Loucy (cell line): ENCODE measurements at regions not wholly inside any gene's neighbourhood (a gene's known extent, or its start where the extent isn't known, plus 50 kb on each side); places are given as distances from the start of the nearest gene placed in this dataset.

Experiments used
- H2AFZ ChIP-seq: fragments of 200-600 bp; sonication (generic); 2 replicates; pipeline ENCODE4 v1.6.0; 2016; ENCODE audit warnings: antibody characterized with exemption, mild to moderate bottlenecking, low read length, moderate library complexity
- H3F3A ChIP-seq: fragments of 200-600 bp; 2 replicates; pipeline ENCODE4 v1.6.0; 2016; ENCODE audit warnings: antibody characterized with exemption, low read depth, mild to moderate bottlenecking
- H3K27me3 ChIP-seq: fragments of 200-600 bp; sonication (generic); 2 replicates; pipeline ENCODE4 v1.6.1; 2014; ENCODE audit warnings: low read length, mild to moderate bottlenecking; ENCODE audit not compliant: insufficient read depth, poor library complexity, severe bottlenecking
- H3K36me3 ChIP-seq: fragments of 200-600 bp; sonication (generic); 2 replicates; pipeline ENCODE4 v1.6.1; 2016; ENCODE audit warnings: low read length; ENCODE audit not compliant: insufficient read depth
- H3K4me1 ChIP-seq: fragments of 200-600 bp; sonication (generic); 2 replicates; pipeline ENCODE4 v1.5.1; 2014; ENCODE audit warnings: low read length, mild to moderate bottlenecking; ENCODE audit not compliant: insufficient read depth, poor library complexity, severe bottlenecking
- H3K4me2 ChIP-seq: fragments of 200-600 bp; sonication (generic); 2 replicates; pipeline ENCODE4 v1.6.0; 2014; ENCODE audit warnings: antibody characterized with exemption, low read length, low read depth, mild to moderate bottlenecking; ENCODE audit not compliant: poor library complexity, severe bottlenecking
- H3K4me3 ChIP-seq: fragments of 200-600 bp; sonication (generic); 2 replicates; pipeline ENCODE4 v1.5.1; 2014; ENCODE audit warnings: low read length, mild to moderate bottlenecking, mixed read lengths; ENCODE audit not compliant: poor library complexity, severe bottlenecking
- H3K79me2 ChIP-seq: fragments of 200-600 bp; sonication (generic); 2 replicates; pipeline ENCODE4 v1.6.1; 2014; ENCODE audit warnings: low read length; ENCODE audit not compliant: insufficient read depth
- H3K9ac ChIP-seq: fragments of 200-600 bp; sonication (generic); 2 replicates; pipeline ENCODE4 v1.6.0; 2014; ENCODE audit warnings: mild to moderate bottlenecking, low read depth, low read length, moderate library complexity; ENCODE audit not compliant: poor library complexity, severe bottlenecking
- H3K9me2 ChIP-seq: fragments of 200-600 bp; sonication (generic); replicated peaks from 2 replicates; pipeline ENCODE4 v1.6.1; 2016; ENCODE audit warnings: low read depth, low read length, mixed read lengths
- H3K9me3 ChIP-seq: fragments of 200-600 bp; sonication (generic); 2 replicates; pipeline ENCODE4 v1.6.1; 2014; ENCODE audit warnings: mild to moderate bottlenecking, antibody characterized with exemption, low read length, low read depth; ENCODE audit not compliant: insufficient read depth
- H4K20me1 ChIP-seq: fragments of 200-600 bp; sonication (generic); 2 replicates; pipeline ENCODE4 v1.6.0; 2014; ENCODE audit warnings: antibody characterized with exemption, low read length, mild to moderate bottlenecking; ENCODE audit not compliant: insufficient read depth, poor library complexity, severe bottlenecking
- CTCF ChIP-seq: fragments of 200-600 bp; sonication (generic); conservative IDR thresholded peaks from 2 replicates; pipeline ENCODE4 v1.5.1; 2014; ENCODE audit warnings: mild to moderate bottlenecking, antibody characterized with exemption, low read length
- EZH2phosphoT487 ChIP-seq: fragments of 200-600 bp; IDR thresholded peaks from 2 replicates; pipeline ENCODE4 v1.6.1; 2018; ENCODE audit warnings: antibody characterized with exemption, mild to moderate bottlenecking, moderate library complexity, borderline replicate concordance

- TF ChIP-seq CTCF (no peak), EZH2phosphoT487 (no peak)
These were observed 115.9 kb downstream of the LY86 start for GRCh38 chr6:6704103-6705060.

DNA sequence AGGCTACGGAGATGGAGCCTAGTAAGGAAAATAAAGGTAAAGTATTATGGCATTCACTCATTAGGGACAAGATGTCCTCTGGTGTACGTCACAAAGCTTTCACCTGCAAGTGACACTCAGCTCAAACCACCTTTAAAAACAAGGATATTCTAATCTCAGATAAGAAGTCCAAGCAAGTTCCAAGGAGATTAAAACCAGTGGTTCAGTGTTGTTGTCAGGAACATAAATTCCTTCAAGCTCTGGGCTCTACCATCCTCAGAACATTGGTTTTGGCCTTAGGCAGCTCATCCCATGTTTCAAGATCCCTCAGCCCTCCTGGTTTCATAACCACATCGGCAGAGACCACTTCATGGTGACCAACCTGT, 116.5 kb downstream of the LY86 start:
- no peaks in the 10 kb centered on the region for H3K9me3 ChIP-seq

More at GRCh38 chr6:6704103-6705060, 115.9 kb downstream of the LY86 start:
- Histone ChIP-seq H3K4me1 (peaks cover 52% of the 10 kb centered on the region), H3K9ac (peak overlapping the region; percentile 45), H3K4me2 (peak overlapping the region; percentile 6), H3K9me2 (no peaks in the 10 kb centered on the region), H3K27me3 (no peaks in the 10 kb centered on the region), H3K9me3 (no peaks in the 10 kb centered on the region), H2AFZ (0 out of 2 replicates have a peak overlapping the region, but pooled peaks have one; percentile 52), H3K79me2 (no peaks in the 10 kb centered on the region; the same call in 1 of the 2 replicates), H3K36me3 (no peaks in the 10 kb centered on the region), H3F3A (peaks cover 3% of the 10 kb centered on the region; the same call in 1 of the 2 replicates), H4K20me1 (no peaks in the 10 kb centered on the region), H3K4me3 (no peak overlapping the region)

More for the DNA sequence above, 116.5 kb downstream of the LY86 start:
- H3K36me3 ChIP-seq: no peaks in the 10 kb centered on the region
- H3K9ac ChIP-seq: no peak overlapping the region
- H3K4me3 ChIP-seq: no peak overlapping the region
- no peaks in the 10 kb centered on the region for H4K20me1 ChIP-seq
- H3F3A ChIP-seq: peaks cover 3% of the 10 kb centered on the region; the same call in 1 of the 2 replicates
- TF ChIP-seq CTCF (no peak), EZH2phosphoT487 (no peak)
- peaks cover 46% of the 10 kb centered on the region for H3K4me1 ChIP-seq
- no peak overlapping the region for H2AFZ ChIP-seq
- H3K9me2 ChIP-seq: no peaks in the 10 kb centered on the region
- no peaks in the 10 kb centered on the region for H3K27me3 ChIP-seq
- no peaks in the 10 kb centered on the region; the same call in 1 of the 2 replicates for H3K79me2 ChIP-seq
- peak overlapping the region; percentile 6 for H3K4me2 ChIP-seq
